HEK293 (cell line): ENCODE measurements at regions not wholly inside any gene's neighbourhood (a gene's known extent, or its start where the extent isn't known, plus 50 kb on each side); places are given as distances from the start of the nearest gene placed in this dataset.
"Not testable (repeated sequence)": the region's sequence is repeated elsewhere in the genome, so short reads cannot be mapped to it uniquely, and the experiment has no call there.

Experiments
- CTCF ChIP-seq: fragments of 450-650 bp; formaldehyde crosslinking; IDR thresholded peaks from 2 replicates; pipeline ENCODE4 v1.5.1; 2016; ENCODE audit warnings: missing biosample characterization, missing genetic modification characterization
- HOXD13 ChIP-seq: sonication (generic); formaldehyde crosslinking; IDR thresholded peaks from 2 replicates; pipeline ENCODE4 v1.8.0; 2022; ENCODE audit warnings: missing genetic modification reagents, borderline replicate concordance
- KLF17 ChIP-seq: fragments of 450-650 bp; formaldehyde crosslinking; IDR thresholded peaks from 2 replicates; pipeline ENCODE4 v1.5.1; 2016; ENCODE audit warnings: missing biosample characterization, missing genetic modification characterization
- PATZ1 ChIP-seq: fragments of 450-650 bp; formaldehyde crosslinking; IDR thresholded peaks from 2 replicates; pipeline ENCODE4 v1.5.1; 2016; ENCODE audit warnings: missing biosample characterization, missing genetic modification characterization
- TCF7L2 ChIP-seq: IDR thresholded peaks from 2 replicates; pipeline ENCODE4 v1.6.1; 2011; ENCODE audit warnings: low read depth, mild to moderate bottlenecking, inconsistent platforms, low read length, moderate library complexity, borderline replicate concordance
- ZNF335 ChIP-seq: fragments of 450-650 bp; formaldehyde crosslinking; conservative IDR thresholded peaks from 2 replicates; pipeline ENCODE4 v1.5.1; 2016; ENCODE audit warnings: missing biosample characterization, missing genetic modification characterization
- TF ChIP-seq, protein P1 (sequence below): fragments of 450-650 bp; formaldehyde crosslinking; IDR thresholded peaks from 2 replicates; pipeline ENCODE4 v1.5.1; 2016; ENCODE audit warnings: missing biosample characterization, missing genetic modification characterization

DNA sequence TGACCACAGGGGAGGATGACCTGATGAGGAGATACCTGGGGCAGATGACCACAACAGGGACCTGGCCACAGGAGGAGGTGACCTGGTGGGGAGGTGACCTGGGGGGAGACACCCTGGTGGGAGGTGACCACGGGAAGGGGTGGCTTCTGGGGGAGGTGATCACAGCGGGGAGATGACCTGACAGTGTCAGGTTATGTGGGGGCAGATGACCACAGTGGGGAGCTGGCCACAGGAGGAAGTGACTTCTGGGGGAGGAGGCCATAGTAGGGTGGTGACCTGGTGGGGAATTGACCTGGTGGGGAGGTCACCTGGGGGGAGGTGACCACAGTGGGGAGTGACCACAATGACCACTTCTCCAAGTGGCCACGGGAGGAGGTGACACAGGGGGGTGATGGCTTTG is 4381.5 kb upstream of the TPTE start:
- TF ChIP-seq ZNF335 (tag by site-specific recombination); CTCF; HOXD13 (CRISPR knock-in tag); PATZ1 (tag by site-specific recombination); TCF7L2; KLF17 (tag by site-specific recombination): not testable (repeated sequence)
- TF ChIP-seq, protein P1, sequence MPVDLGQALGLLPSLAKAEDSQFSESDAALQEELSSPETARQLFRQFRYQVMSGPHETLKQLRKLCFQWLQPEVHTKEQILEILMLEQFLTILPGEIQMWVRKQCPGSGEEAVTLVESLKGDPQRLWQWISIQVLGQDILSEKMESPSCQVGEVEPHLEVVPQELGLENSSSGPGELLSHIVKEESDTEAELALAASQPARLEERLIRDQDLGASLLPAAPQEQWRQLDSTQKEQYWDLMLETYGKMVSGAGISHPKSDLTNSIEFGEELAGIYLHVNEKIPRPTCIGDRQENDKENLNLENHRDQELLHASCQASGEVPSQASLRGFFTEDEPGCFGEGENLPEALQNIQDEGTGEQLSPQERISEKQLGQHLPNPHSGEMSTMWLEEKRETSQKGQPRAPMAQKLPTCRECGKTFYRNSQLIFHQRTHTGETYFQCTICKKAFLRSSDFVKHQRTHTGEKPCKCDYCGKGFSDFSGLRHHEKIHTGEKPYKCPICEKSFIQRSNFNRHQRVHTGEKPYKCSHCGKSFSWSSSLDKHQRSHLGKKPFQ = not testable (repeated sequence)
